Stimulated activated CD8-positive, alpha-beta memory T cell treated with anti-CD3 and anti-CD28 coated beads, Interleukin-4, amount 100 ng/mL, for 24 hours (primary cell): ENCODE measurements at regions not wholly inside any gene's neighbourhood (a gene's known extent, or its start where the extent isn't known, plus 50 kb on each side); places are given as distances from the start of the nearest gene placed in this dataset.
"Not testable (repeated sequence)": the region's sequence is repeated elsewhere in the genome, so short reads cannot be mapped to it uniquely, and the experiment has no call there.

Source experiments
- DNase-seq: peaks from one replicate; pipeline ENCODE4 v3.0.0-alpha.2; 2020; ENCODE audit warnings: low read depth

- no peak for DNase-seq
Observed at GRCh38 chr15:67920524-67921240, 80.8 kb upstream of the RNU6-1 start.

- no peak for DNase-seq
Observed at GRCh38 chr15:67922106-67922675, 82.3 kb upstream of the RNU6-1 start.

DNA sequence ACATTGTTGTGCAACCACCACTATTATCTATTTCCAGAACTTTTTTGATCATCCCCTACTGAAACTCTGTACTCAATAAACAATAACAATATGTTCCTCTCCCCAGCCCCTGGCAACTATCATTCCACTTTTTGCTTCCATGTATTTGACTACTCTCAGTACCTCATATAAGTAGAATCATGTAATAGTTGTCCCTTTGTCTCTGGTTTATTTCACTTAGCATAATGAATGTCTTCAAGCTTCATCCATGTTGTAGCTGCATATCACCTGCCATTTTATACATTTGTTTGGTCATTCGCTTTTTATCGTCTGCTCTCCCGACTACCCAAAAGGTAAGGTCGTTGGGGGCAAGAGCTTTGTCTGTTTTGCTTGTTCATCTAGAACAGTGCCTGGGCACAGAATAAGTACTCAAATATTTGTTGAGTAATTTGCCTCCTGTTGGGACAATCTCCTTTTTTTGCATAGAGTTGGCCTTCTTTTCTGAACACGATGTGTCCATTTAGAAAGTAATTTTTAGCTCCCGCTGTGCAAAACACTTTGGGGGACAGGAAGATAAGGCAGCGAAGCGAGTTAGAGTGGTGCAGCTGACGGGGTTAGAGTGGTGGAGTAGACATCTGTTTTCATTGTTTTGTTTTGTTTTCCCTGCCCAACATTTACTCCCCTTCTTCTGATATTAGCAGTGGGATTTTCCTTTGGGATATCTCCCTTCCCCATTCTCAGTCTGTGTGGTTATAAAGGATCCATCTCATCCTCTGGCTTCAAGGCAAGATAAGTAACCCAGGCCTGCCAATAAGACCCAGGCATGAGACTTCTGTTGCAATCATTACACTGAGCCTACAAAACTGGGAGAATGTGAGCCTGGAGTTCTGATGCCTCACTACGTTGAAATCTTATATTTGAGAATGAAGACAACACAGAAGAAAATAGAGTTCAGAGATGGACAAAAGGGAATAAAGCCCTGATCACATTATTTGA is 83.4 kb upstream of the RNU6-1 start:
- DNase-seq = no peak

GRCh38 chr15:67924359-67924974 is 84.6 kb upstream of the RNU6-1 start:
- DNase-seq = no peak

- no peak for DNase-seq
Observed at GRCh38 chr15:67925182-67925581, 85.3 kb upstream of the RNU6-1 start.

- no peak for DNase-seq
Observed at GRCh38 chr15:67927501-67928168, 87.8 kb upstream of the RNU6-1 start.

- no peak for DNase-seq
Observed at GRCh38 chr15:67928666-67929065, 88.8 kb upstream of the RNU6-1 start.

DNA sequence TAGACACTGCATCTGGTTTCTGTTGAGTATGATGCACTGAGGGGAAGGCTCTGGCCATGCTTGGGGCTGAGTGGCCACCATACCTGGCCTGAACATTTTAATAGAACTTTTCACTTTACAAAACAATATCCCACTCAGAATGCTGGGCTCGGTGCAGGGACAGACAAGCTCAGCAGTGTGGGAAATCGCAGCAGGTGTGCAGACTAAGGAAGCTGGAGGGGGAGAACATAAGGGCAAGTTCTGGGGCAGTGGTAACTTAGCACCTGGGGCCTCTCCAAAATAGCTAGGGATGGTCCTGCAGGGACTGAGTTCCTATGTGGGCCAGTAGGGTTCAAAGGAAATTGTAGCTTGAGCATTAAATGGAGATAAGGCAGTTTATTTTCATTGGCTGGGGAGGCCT is 90.9 kb upstream of the RNU6-1 start:
- no peak for DNase-seq

GRCh38 chr15:67931861-67932260 is 92.0 kb upstream of the RNU6-1 start:
- no peak for DNase-seq

GRCh38 chr15:67934126-67934525 is 94.3 kb upstream of the RNU6-1 start:
- DNase-seq = not testable (repeated sequence)

- no peak for DNase-seq
Observed at GRCh38 chr15:67935244-67935643, 95.4 kb upstream of the RNU6-1 start.

- no peak for DNase-seq
Observed at GRCh38 chr15:67936258-67936657, 96.4 kb upstream of the RNU6-1 start.

GRCh38 chr15:67937153-67937761 is 97.4 kb upstream of the RNU6-1 start:
- DNase-seq = no peak

GRCh38 chr15:67939179-67939578 is 99.3 kb upstream of the RNU6-1 start:
- not testable (repeated sequence) for DNase-seq

GRCh38 chr15:67939588-67940323 is 99.9 kb upstream of the RNU6-1 start:
- not testable (repeated sequence) for DNase-seq

GRCh38 chr15:67940324-67940719 is 100.5 kb upstream of the RNU6-1 start:
- no peak for DNase-seq

GRCh38 chr15:67941648-67942310 is 101.9 kb upstream of the RNU6-1 start:
- no peak for DNase-seq

DNA sequence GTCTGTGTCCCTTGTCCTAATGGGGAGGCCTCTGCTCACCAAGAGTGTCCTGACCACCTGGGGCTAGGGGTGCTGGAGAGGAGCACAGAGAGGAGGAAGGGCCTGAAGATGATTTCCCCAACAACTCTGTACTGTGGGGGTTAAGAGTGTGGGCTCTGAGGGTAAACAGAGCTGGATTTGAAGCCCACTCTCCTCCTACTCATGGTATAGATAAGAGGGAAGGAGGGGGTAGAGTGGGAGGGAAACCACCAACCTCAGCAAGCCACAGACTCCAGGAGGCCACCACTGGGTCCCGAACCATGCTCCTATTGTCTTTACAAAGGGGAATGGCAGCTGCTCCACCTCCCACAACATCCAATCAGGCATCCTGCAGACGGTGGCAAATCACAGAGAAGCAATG is 103.6 kb upstream of the RNU6-1 start:
- no peak for DNase-seq

GRCh38 chr15:67944010-67944641 is 104.3 kb upstream of the RNU6-1 start:
- DNase-seq = no peak

DNA sequence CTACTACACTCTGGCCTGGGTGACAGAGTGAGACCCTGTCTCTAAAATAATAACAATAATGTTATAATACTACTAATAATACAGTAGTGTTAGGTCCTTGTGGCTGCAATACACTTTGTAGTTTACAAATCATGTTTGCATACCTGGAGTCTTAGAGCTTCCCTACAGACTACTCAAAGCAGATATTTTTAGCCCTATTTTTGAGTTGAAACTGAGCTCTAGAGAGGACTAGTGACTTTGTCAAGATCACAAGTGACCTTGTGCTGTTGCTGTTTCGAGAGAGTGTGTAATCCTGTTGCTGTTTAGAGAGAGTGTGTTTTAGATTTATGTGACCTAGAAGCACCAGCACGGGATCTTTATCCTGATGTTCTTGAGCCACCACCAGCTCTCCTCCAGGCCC is 105.3 kb upstream of the RNU6-1 start:
- no peak for DNase-seq
